H9 (cell line): ENCODE measurements at regions not wholly inside any gene's neighbourhood (a gene's known extent, or its start where the extent isn't known, plus 50 kb on each side); places are given as distances from the start of the nearest gene placed in this dataset.

Experiments
- DNase-seq: peaks from one replicate; pipeline ENCODE4 v3.0.0-alpha.2; 2017
- H2AFZ ChIP-seq: one replicate; pipeline ENCODE4 v1.6.1; 2013; ENCODE audit warnings: mild to moderate bottlenecking, low read length, control low read depth, moderate library complexity
- H2AK5ac ChIP-seq: 2 replicates; pipeline ENCODE4 v1.6.1; 2013; ENCODE audit warnings: low read length, control low read depth, mixed read lengths; ENCODE audit not compliant: insufficient read length
- H2BK120ac ChIP-seq: one replicate; pipeline ENCODE4 v1.6.1; 2013; ENCODE audit warnings: low read depth, mild to moderate bottlenecking, low read length, control low read depth, inconsistent platforms; ENCODE audit not compliant: poor library complexity, severe bottlenecking
- H2BK12ac ChIP-seq: 2 replicates; pipeline ENCODE4 v1.6.1; 2013; ENCODE audit warnings: low read length, control low read depth, mixed read lengths, low read depth; ENCODE audit not compliant: insufficient read length
- H2BK15ac ChIP-seq: 2 replicates; pipeline ENCODE4 v1.6.1; 2013; ENCODE audit warnings: low read depth, low read length, control low read depth
- H2BK20ac ChIP-seq: one replicate; pipeline ENCODE4 v1.6.1; 2013; ENCODE audit warnings: low read depth, mild to moderate bottlenecking, low read length, control low read depth, inconsistent platforms; ENCODE audit not compliant: poor library complexity, severe bottlenecking
- H2BK5ac ChIP-seq: 2 replicates; pipeline ENCODE4 v1.6.1; 2013; ENCODE audit warnings: low read length, control low read depth, mixed read lengths; ENCODE audit not compliant: insufficient read length
- H3K14ac ChIP-seq: 2 replicates; pipeline ENCODE4 v1.6.1; 2013; ENCODE audit warnings: low read length, control low read depth; ENCODE audit not compliant: insufficient read depth
- H3K18ac ChIP-seq: 2 replicates; pipeline ENCODE4 v1.6.1; 2013; ENCODE audit warnings: low read depth, mild to moderate bottlenecking, mixed read lengths, low read length, control low read depth; ENCODE audit not compliant: insufficient read length
- H3K23ac ChIP-seq: 2 replicates; pipeline ENCODE4 v1.6.1; 2013; ENCODE audit warnings: low read length, control low read depth, mixed read lengths, low read depth; ENCODE audit not compliant: insufficient read length
- H3K23me2 ChIP-seq: 2 replicates; pipeline ENCODE4 v1.6.1; 2013; ENCODE audit warnings: low read depth, mild to moderate bottlenecking, mixed read lengths, low read length, control low read depth; ENCODE audit not compliant: insufficient read length, poor library complexity, severe bottlenecking
- H3K27ac ChIP-seq: 2 replicates; pipeline ENCODE4 v1.5.1; 2013; ENCODE audit warnings: low read length, control low read depth, mixed read lengths, low read depth; ENCODE audit not compliant: insufficient read length
- H3K27me3 ChIP-seq: 2 replicates; pipeline ENCODE4 v1.6.1; 2013; ENCODE audit warnings: low read length, control low read depth, inconsistent platforms; ENCODE audit not compliant: insufficient read depth
- H3K4ac ChIP-seq: 2 replicates; pipeline ENCODE4 v1.6.1; 2013; ENCODE audit warnings: low read depth, mild to moderate bottlenecking, control low read depth, inconsistent platforms, low read length, moderate library complexity
- H3K4me1 ChIP-seq: 2 replicates; pipeline ENCODE4 v1.6.1; 2013; ENCODE audit warnings: low read length, control low read depth, inconsistent platforms; ENCODE audit not compliant: insufficient read depth
- H3K4me2 ChIP-seq: 2 replicates; pipeline ENCODE4 v1.6.1; 2013; ENCODE audit warnings: low read length, control low read depth, mixed read lengths; ENCODE audit not compliant: insufficient read length, insufficient read depth
- H3K56ac ChIP-seq: 2 replicates; pipeline ENCODE4 v1.6.1; 2013; ENCODE audit warnings: low read depth, mild to moderate bottlenecking, mixed read lengths, low read length, control low read depth; ENCODE audit not compliant: insufficient read length
- H3K79me1 ChIP-seq: 2 replicates; pipeline ENCODE4 v1.6.1; 2013; ENCODE audit warnings: low read depth, mild to moderate bottlenecking, moderate library complexity, low read length, control low read depth, inconsistent platforms; ENCODE audit not compliant: insufficient read depth, poor library complexity, severe bottlenecking
- H3K79me2 ChIP-seq: 2 replicates; pipeline ENCODE4 v1.6.1; 2013; ENCODE audit warnings: low read length, control low read depth, inconsistent platforms; ENCODE audit not compliant: insufficient read depth
- H3K9ac ChIP-seq: 2 replicates; pipeline ENCODE4 v1.6.1; 2013; ENCODE audit warnings: low read length, control low read depth, mixed read lengths; ENCODE audit not compliant: insufficient read length; ENCODE audit errors: extremely low read depth
- H3K9me3 ChIP-seq: one replicate; pipeline ENCODE4 v1.6.1; 2013; ENCODE audit warnings: low read depth, low read length, inconsistent platforms; ENCODE audit not compliant: control insufficient read depth
- H3T11ph ChIP-seq: one replicate; pipeline ENCODE4 v1.6.1; 2013; ENCODE audit warnings: mild to moderate bottlenecking, low read length, control low read depth, inconsistent platforms
- H4K20me1 ChIP-seq: one replicate; pipeline ENCODE4 v1.6.1; 2013; ENCODE audit not compliant: control insufficient read depth, insufficient read length, insufficient read depth
- H4K5ac ChIP-seq: 2 replicates; pipeline ENCODE4 v1.6.1; 2013; ENCODE audit warnings: low read depth, mild to moderate bottlenecking, mixed read lengths, low read length, control low read depth; ENCODE audit not compliant: insufficient read length
- H4K8ac ChIP-seq: replicated peaks from 2 replicates; pipeline ENCODE4 v1.6.1; 2013; ENCODE audit warnings: low read length, control low read depth, mixed read lengths, low read depth; ENCODE audit not compliant: insufficient read length
- H4K91ac ChIP-seq: 2 replicates; pipeline ENCODE4 v1.6.1; 2013; ENCODE audit warnings: low read depth, mild to moderate bottlenecking, moderate library complexity, mixed read lengths, low read length, control low read depth; ENCODE audit not compliant: insufficient read length
- H3K27ac Mint-ChIP-seq, 3 experiments: 2 replicates in 2 of 3; 3 replicates in 1 of 3; pipeline ENCODE4 v1.8.0; 2020 to 2021; ENCODE audit warnings: mixed read lengths in 3 of 3, mild to moderate bottlenecking in 1 of 3, moderate library complexity in 1 of 3
- H3K27me3 Mint-ChIP-seq: 2 replicates; pipeline ENCODE4 v1.8.0; 2021; ENCODE audit warnings: low read depth, mild to moderate bottlenecking, moderate library complexity, mixed read lengths
- H3K36me3 Mint-ChIP-seq, 3 experiments: 2 replicates in 2 of 3; 3 replicates in 1 of 3; pipeline ENCODE4 v1.8.0; 2020 to 2021; ENCODE audit warnings: low read depth in 3 of 3, mixed read lengths in 3 of 3; ENCODE audit not compliant: insufficient read depth in 1 of 3
- H3K4me1 Mint-ChIP-seq, 2 experiments: 2 replicates each; pipeline ENCODE4 v1.8.0; 2020; ENCODE audit warnings: mixed read lengths in 2 of 2
- H3K4me3 Mint-ChIP-seq, 2 experiments: 2 replicates in 1 of 2; 3 replicates in 1 of 2; pipeline ENCODE4 v1.8.0; 2020 to 2021; ENCODE audit warnings: mild to moderate bottlenecking in 2 of 2, mixed read lengths in 2 of 2, moderate library complexity in 1 of 2
- H3K9me3 Mint-ChIP-seq, 2 experiments: 2 replicates in 1 of 2; 3 replicates in 1 of 2; pipeline ENCODE4 v1.8.0; 2020; ENCODE audit warnings: mild to moderate bottlenecking in 2 of 2, mixed read lengths in 2 of 2, moderate library complexity in 1 of 2
- WGBS: extraction: QIAGEN DNeasy Blood & Tissue Kit; methylation state at CpG from one replicate; pipeline ENCODE4 v1.1.7; 2013; ENCODE audit warnings: missing lambda C conversion rate, low lambda C conversion rate, mixed read lengths; ENCODE audit not compliant: insufficient read length; ENCODE audit errors: extremely low coverage; 5-methylcytosine and 5-hydroxymethylcytosine counted together
- TF ChIP-seq, protein P1 (sequence below): fragments of 200-600 bp; sonication (generic); conservative IDR thresholded peaks from 3 replicates; pipeline ENCODE4 v1.8.0; 2021; ENCODE audit warnings: antibody characterized with exemption, mild to moderate bottlenecking

GRCh38 chr16:51407199-51407598 lies 256.1 kb upstream of the SALL1 start:
- Histone ChIP-seq H3T11ph (no peak overlapping the region), H3K9me3 (no peaks in the 10 kb centered on the region), H2AK5ac (no peak overlapping the region)

More at GRCh38 chr16:51407199-51407598, 256.1 kb upstream of the SALL1 start:
- Histone ChIP-seq H3K18ac (no peak overlapping the region), H3K79me1 (no peaks in the 10 kb centered on the region), H2BK20ac (no peak overlapping the region), H3K9ac (no peak overlapping the region), H3K23me2 (no peaks in the 10 kb centered on the region), H3K4me2 (no peak overlapping the region), H3K27ac (no peak overlapping the region), H4K8ac (no peak overlapping the region), H4K91ac (no peak overlapping the region), H2AFZ (no peak overlapping the region), H3K27me3 (no peaks in the 10 kb centered on the region), H2BK120ac (no peak overlapping the region), H3K56ac (no peak overlapping the region), H3K23ac (no peak overlapping the region), H4K5ac (no peak overlapping the region), H4K20me1 (no peaks in the 10 kb centered on the region), H3K4me1 (no peaks in the 10 kb centered on the region), H2BK12ac (no peak overlapping the region), H2BK5ac (no peak overlapping the region), H3K79me2 (no peaks in the 10 kb centered on the region), H3K14ac (no peak overlapping the region), H2BK15ac (no peak overlapping the region), H3K4ac (no peak overlapping the region)
- Mint-ChIP-seq H3K4me1 (peaks cover 22 to 30% of the 10 kb centered on the region in 2 experiments), H3K36me3 (peaks cover 0 to under 1% (median under 1%) of the 10 kb centered on the region in 3 experiments; a peak in 2 of 7 replicates), H3K4me3 (no peak overlapping the region), H3K27me3 (peaks cover 4% of the 10 kb centered on the region; the same call in 1 of the 2 replicates), H3K9me3 (no peaks in the 10 kb centered on the region), H3K27ac (no peak overlapping the region)
- DNase-seq, result no peak
- TF ChIP-seq, protein P1, sequence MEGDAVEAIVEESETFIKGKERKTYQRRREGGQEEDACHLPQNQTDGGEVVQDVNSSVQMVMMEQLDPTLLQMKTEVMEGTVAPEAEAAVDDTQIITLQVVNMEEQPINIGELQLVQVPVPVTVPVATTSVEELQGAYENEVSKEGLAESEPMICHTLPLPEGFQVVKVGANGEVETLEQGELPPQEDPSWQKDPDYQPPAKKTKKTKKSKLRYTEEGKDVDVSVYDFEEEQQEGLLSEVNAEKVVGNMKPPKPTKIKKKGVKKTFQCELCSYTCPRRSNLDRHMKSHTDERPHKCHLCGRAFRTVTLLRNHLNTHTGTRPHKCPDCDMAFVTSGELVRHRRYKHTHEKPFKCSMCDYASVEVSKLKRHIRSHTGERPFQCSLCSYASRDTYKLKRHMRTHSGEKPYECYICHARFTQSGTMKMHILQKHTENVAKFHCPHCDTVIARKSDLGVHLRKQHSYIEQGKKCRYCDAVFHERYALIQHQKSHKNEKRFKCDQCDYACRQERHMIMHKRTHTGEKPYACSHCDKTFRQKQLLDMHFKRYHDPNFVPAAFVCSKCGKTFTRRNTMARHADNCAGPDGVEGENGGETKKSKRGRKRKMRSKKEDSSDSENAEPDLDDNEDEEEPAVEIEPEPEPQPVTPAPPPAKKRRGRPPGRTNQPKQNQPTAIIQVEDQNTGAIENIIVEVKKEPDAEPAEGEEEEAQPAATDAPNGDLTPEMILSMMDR, result no peak
- no CpG with 5 or more reads among the region's 4 CpGs for WGBS
